Mesothelial cell of epicardium (in vitro differentiated cells): ENCODE measurements at regions not wholly inside any gene's neighbourhood (a gene's known extent, or its start where the extent isn't known, plus 50 kb on each side); places are given as distances from the start of the nearest gene placed in this dataset.

Experiments
- DNase-seq, 2 experiments: peaks; one replicate each; pipeline ENCODE4 v3.0.0; 2021; ENCODE audit warnings: low spot score in 2 of 2; ENCODE audit not compliant: unreplicated experiment in 2 of 2
- H3K27ac Mint-ChIP-seq: 2 replicates; pipeline ENCODE4 v1.8.0; 2021; ENCODE audit warnings: mixed read lengths
- H3K27me3 Mint-ChIP-seq: 2 replicates; pipeline ENCODE4 v1.8.0; 2021; ENCODE audit warnings: low read depth, mixed read lengths
- H3K36me3 Mint-ChIP-seq: 2 replicates; pipeline ENCODE4 v1.8.0; 2021; ENCODE audit warnings: mixed read lengths
- H3K4me1 Mint-ChIP-seq: 2 replicates; pipeline ENCODE4 v1.8.0; 2021; ENCODE audit warnings: mixed read lengths
- H3K4me3 Mint-ChIP-seq: 2 replicates; pipeline ENCODE4 v1.8.0; 2021; ENCODE audit warnings: mild to moderate bottlenecking, moderate library complexity, mixed read lengths
- H3K9me3 Mint-ChIP-seq: 2 replicates; pipeline ENCODE4 v1.8.0; 2021; ENCODE audit warnings: mixed read lengths
- TF ChIP-seq, protein P1 (sequence below): fragments of 200-600 bp; sonication (generic); IDR thresholded peaks from one replicate; pipeline ENCODE4 v1.5.0; 2021; ENCODE audit warnings: antibody characterized with exemption; ENCODE audit not compliant: unreplicated experiment

DNA sequence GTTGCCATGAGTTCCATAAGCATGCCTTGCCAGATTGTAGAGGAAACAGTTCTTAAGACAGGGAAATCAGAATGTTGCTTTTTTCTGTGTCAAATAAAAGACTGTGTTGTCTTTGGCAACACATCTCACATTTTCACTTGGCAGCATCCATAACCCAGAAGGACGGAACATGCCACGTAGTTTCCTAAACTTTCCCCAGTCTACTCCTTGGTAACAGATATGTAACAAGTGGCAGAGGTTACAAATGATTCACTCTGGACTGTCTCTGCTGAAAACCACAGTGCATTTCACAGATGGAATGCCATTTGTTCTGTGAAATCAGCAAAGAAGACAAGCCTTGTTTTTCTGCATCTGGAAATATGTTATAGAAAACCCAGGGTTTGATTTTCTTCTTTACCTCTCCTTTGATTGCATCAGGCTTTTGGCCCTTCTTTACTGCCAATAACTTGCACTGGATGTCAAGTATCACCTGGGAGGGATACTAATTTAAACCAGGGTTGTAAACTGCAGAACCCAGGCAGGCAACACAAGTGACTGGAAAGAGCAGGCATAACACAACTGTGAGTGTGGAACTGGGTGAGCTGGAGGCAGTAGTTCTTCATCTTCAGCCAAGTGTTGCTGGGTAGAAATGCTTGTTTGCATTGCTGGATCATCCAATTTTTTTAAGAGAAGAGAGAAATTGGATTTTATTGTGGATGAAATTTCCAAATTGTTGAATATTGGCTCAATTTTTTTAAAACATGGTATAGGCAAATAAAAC is 124.4 kb upstream of the FOXB1 start:
- Mint-ChIP-seq H3K27ac (no peak overlapping the region), H3K9me3 (no peaks in the 10 kb centered on the region), H3K4me3 (no peak overlapping the region), H3K4me1 (peaks cover 2% of the 10 kb centered on the region), H3K36me3 (no peaks in the 10 kb centered on the region), H3K27me3 (peaks cover 45% of the 10 kb centered on the region)
- TF ChIP-seq, protein P1, sequence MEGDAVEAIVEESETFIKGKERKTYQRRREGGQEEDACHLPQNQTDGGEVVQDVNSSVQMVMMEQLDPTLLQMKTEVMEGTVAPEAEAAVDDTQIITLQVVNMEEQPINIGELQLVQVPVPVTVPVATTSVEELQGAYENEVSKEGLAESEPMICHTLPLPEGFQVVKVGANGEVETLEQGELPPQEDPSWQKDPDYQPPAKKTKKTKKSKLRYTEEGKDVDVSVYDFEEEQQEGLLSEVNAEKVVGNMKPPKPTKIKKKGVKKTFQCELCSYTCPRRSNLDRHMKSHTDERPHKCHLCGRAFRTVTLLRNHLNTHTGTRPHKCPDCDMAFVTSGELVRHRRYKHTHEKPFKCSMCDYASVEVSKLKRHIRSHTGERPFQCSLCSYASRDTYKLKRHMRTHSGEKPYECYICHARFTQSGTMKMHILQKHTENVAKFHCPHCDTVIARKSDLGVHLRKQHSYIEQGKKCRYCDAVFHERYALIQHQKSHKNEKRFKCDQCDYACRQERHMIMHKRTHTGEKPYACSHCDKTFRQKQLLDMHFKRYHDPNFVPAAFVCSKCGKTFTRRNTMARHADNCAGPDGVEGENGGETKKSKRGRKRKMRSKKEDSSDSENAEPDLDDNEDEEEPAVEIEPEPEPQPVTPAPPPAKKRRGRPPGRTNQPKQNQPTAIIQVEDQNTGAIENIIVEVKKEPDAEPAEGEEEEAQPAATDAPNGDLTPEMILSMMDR, result no peak
- no peak for DNase-seq

DNA sequence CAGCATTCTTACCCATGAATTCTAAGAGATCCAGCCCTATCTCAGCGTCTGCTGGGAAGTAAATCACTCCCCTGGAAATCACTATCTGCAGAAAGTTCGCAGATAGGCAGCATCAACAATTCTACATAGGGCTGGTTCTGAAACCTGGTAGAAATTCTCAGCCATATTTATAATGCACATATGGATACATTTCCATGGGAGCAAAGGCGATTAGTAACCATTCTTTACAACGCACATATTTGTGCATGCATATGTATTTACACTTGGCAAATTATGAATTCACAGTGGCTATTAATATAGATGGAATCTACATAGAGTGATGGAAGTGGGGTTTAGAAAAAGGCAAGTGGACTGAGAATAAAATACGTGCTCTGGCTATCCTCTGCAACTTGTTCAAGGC is 128.0 kb upstream of the FOXB1 start:
- Mint-ChIP-seq H3K36me3 (no peaks in the 10 kb centered on the region), H3K27me3 (peaks cover 61% of the 10 kb centered on the region), H3K4me1 (peaks cover 2% of the 10 kb centered on the region), H3K9me3 (no peaks in the 10 kb centered on the region), H3K27ac (no peak overlapping the region), H3K4me3 (no peak overlapping the region)
- DNase-seq, result no peak
- TF ChIP-seq, protein P1, result no peak

GRCh38 chr15:59873644-59874272 is 130.4 kb upstream of the FOXB1 start:
- Mint-ChIP-seq H3K4me1 (no peaks in the 10 kb centered on the region), H3K27me3 (peaks cover 68% of the 10 kb centered on the region), H3K36me3 (no peaks in the 10 kb centered on the region), H3K27ac (no peak overlapping the region), H3K9me3 (no peaks in the 10 kb centered on the region), H3K4me3 (no peak overlapping the region)
- TF ChIP-seq, protein P1, result no peak
- no peak for DNase-seq

GRCh38 chr15:59867086-59867855 is 136.8 kb upstream of the FOXB1 start:
- H3K4me3 Mint-ChIP-seq, result no peak overlapping the region
- H3K4me1 Mint-ChIP-seq, result peaks cover 2% of the 10 kb centered on the region
- H3K27ac Mint-ChIP-seq, result no peak overlapping the region

GRCh38 chr15:59866642-59867041 is 137.5 kb upstream of the FOXB1 start:
- H3K9me3 Mint-ChIP-seq, result no peaks in the 10 kb centered on the region
- TF ChIP-seq, protein P1, result no peak
- H3K4me3 Mint-ChIP-seq, result no peak overlapping the region
- H3K27me3 Mint-ChIP-seq, result peaks cover 69% of the 10 kb centered on the region
- peaks cover 2% of the 10 kb centered on the region for H3K4me1 Mint-ChIP-seq
- no peaks in the 10 kb centered on the region for H3K36me3 Mint-ChIP-seq
- DNase-seq, result no peak
- no peak overlapping the region for H3K27ac Mint-ChIP-seq

More at GRCh38 chr15:59867086-59867855, 136.8 kb upstream of the FOXB1 start:
- no peak for DNase-seq
- no peaks in the 10 kb centered on the region for H3K9me3 Mint-ChIP-seq
- H3K27me3 Mint-ChIP-seq, result peaks cover 70% of the 10 kb centered on the region
- TF ChIP-seq, protein P1, result no peak
- no peaks in the 10 kb centered on the region for H3K36me3 Mint-ChIP-seq
